Endothelial cell of umbilical vein (primary cell): ENCODE measurements at regions not wholly inside any gene's neighbourhood (a gene's known extent, or its start where the extent isn't known, plus 50 kb on each side); places are given as distances from the start of the nearest gene placed in this dataset.

Experiments used
- BruUV-seq: library from RNA; stranded (reverse); fragments of 400-500 nt; replicated peaks from 2 replicates; lab custom pipeline; 2021; lab: Mats Ljungman, UMichigan
- CTCF ChIA-PET: fragments of 300-600, 350-600 bp; sonication (Branson Sonifier 250); formaldehyde crosslinking; loops from one replicate; lab custom pipeline; 2021; ENCODE audit warnings: antibody characterized with exemption, inconsistent platforms; lab: Charles Lee
- POLR2A ChIA-PET: fragments of 300-600, 350-600 bp; sonication (Branson Sonifier 250); formaldehyde crosslinking; loops from one replicate; lab custom pipeline; 2021; ENCODE audit warnings: antibody characterized with exemption, inconsistent platforms; lab: Charles Lee
- DNase-seq: peaks from one replicate; pipeline ENCODE4 v3.0.0-alpha.2; 2011; ENCODE audit warnings: low read depth, low spot score
- FAIRE-seq: peaks from 2 replicates; lab custom pipeline; 2011; peaks lifted over from hg19 to GRCh38; lab: Jason Lieb, UNC
- H2AFZ ChIP-seq: 2 replicates; pipeline ENCODE4 v1.6.0; 2012; ENCODE audit warnings: low read depth, low read length, control low read depth, inconsistent platforms
- H3K27ac ChIP-seq: 2 replicates; pipeline ENCODE4 v1.5.1; 2011; ENCODE audit warnings: low read depth, mild to moderate bottlenecking, control low read depth, low read length, moderate library complexity; ENCODE audit not compliant: insufficient read depth
- H3K27me3 ChIP-seq, 2 experiments: 2 replicates each; pipeline versions ENCODE4 v1.6.0 to v1.6.1; 2011; ENCODE audit warnings: low read length in 2 of 2, mixed read lengths in 1 of 2; ENCODE audit not compliant: control insufficient read depth in 2 of 2, insufficient read depth in 2 of 2
- H3K36me3 ChIP-seq, 2 experiments: 2 replicates in 1 of 2; 3 replicates in 1 of 2; pipeline ENCODE4 v1.5.1; 2011; ENCODE audit warnings: low read length in 2 of 2, mild to moderate bottlenecking in 1 of 2, moderate library complexity in 1 of 2; ENCODE audit not compliant: control insufficient read depth in 2 of 2, insufficient read depth in 2 of 2; ENCODE audit errors: extremely low read depth in 1 of 2
- H3K4me1 ChIP-seq: 3 replicates; pipeline ENCODE4 v1.5.1; 2011; ENCODE audit warnings: mild to moderate bottlenecking, low read length; ENCODE audit not compliant: control insufficient read depth, insufficient read depth; ENCODE audit errors: extremely low read depth
- H3K4me2 ChIP-seq: 2 replicates; pipeline ENCODE4 v1.6.1; 2011; ENCODE audit warnings: low read length, control low read depth, mixed read lengths; ENCODE audit not compliant: insufficient read depth
- H3K4me3 ChIP-seq, 3 experiments: fragments of 200-600 bp in 1 of 3; sonication (generic), shearing (Covaris generic) in 1 of 3; replicated peaks in 1 of 3; 2 replicates each; pipeline ENCODE4 v1.5.1; 2011 to 2016; ENCODE audit warnings: control low read depth in 3 of 3, low read length in 3 of 3, mild to moderate bottlenecking in 2 of 3, inconsistent platforms in 1 of 3, low read depth in 1 of 3, moderate library complexity in 1 of 3; ENCODE audit not compliant: insufficient read depth in 1 of 3
- H3K79me2 ChIP-seq: 2 replicates; pipeline ENCODE4 v1.6.0; 2012; ENCODE audit warnings: low read length, inconsistent platforms; ENCODE audit not compliant: control insufficient read depth, insufficient read depth
- H3K9ac ChIP-seq: replicated peaks from 2 replicates; pipeline ENCODE3; 2011; ENCODE audit warnings: low read length, control low read depth; ENCODE audit not compliant: insufficient read depth; ENCODE audit errors: extremely low read depth
- H3K9me1 ChIP-seq: replicated peaks from 3 replicates; pipeline ENCODE4 v1.6.0; 2011; ENCODE audit warnings: mild to moderate bottlenecking, low read length; ENCODE audit not compliant: control insufficient read depth, insufficient read depth; ENCODE audit errors: extremely low read depth
- H3K9me3 ChIP-seq: replicated peaks from 2 replicates; pipeline ENCODE4 v1.5.1; 2012; ENCODE audit warnings: low read length, inconsistent platforms; ENCODE audit not compliant: control insufficient read depth, insufficient read depth
- H4K20me1 ChIP-seq: replicated peaks from 2 replicates; pipeline ENCODE3; 2011; ENCODE audit warnings: mild to moderate bottlenecking, low read length; ENCODE audit not compliant: control insufficient read depth, insufficient read depth; ENCODE audit errors: extremely low read depth
- CTCF ChIP-seq, 2 donors: IDR thresholded peaks; 1 replicate in 1 of 2; 2 replicates in 1 of 2; pipeline ENCODE4 v1.5.1; 2011; ENCODE audit warnings: low read length in 2 of 2, mild to moderate bottlenecking in 2 of 2, moderate library complexity in 2 of 2, control low read depth in 1 of 2, inconsistent platforms in 1 of 2, low read depth in 1 of 2; ENCODE audit not compliant: insufficient read depth in 1 of 2; ENCODE audit errors: extremely low read depth in 1 of 2
- EZH2 ChIP-seq: IDR thresholded peaks from 2 replicates; pipeline ENCODE4 v1.6.1; 2012; ENCODE audit warnings: borderline replicate concordance, low read depth, mild to moderate bottlenecking, moderate library complexity, low read length, inconsistent platforms; ENCODE audit not compliant: severe bottlenecking
- JUN ChIP-seq: IDR thresholded peaks from 2 replicates; pipeline ENCODE4 v1.6.1; 2011; ENCODE audit warnings: borderline replicate concordance, low read depth; ENCODE audit not compliant: insufficient read length, insufficient read depth
- MAX ChIP-seq: IDR thresholded peaks from 2 replicates; pipeline ENCODE4 v1.6.1; 2011; ENCODE audit not compliant: insufficient read depth, insufficient read length
- MYC ChIP-seq: IDR thresholded peaks from one replicate; pipeline ENCODE4 v1.6.1; 2011; ENCODE audit warnings: mild to moderate bottlenecking, low read depth, low read length
- POLR2A ChIP-seq: IDR thresholded peaks from 2 replicates; pipeline ENCODE4 v1.6.1; 2012; ENCODE audit warnings: low read depth, mild to moderate bottlenecking, control low read depth, low read length
- dilution Hi-C: fragments of 300-500 bp; cut with MboI; formaldehyde crosslinking; loops from one replicate; pipeline ENCODE4 v1.15.0; 2019; ENCODE audit warnings: low sequenced_read_pairs; ENCODE audit not compliant: extremely low pct_ligation_motif_present
- intact Hi-C: fragments of 100-400 bp; cut with micrococcal nuclease; formaldehyde crosslinking; loops from one replicate; pipeline ENCODE4 v1.10.0; 2022

DNA sequence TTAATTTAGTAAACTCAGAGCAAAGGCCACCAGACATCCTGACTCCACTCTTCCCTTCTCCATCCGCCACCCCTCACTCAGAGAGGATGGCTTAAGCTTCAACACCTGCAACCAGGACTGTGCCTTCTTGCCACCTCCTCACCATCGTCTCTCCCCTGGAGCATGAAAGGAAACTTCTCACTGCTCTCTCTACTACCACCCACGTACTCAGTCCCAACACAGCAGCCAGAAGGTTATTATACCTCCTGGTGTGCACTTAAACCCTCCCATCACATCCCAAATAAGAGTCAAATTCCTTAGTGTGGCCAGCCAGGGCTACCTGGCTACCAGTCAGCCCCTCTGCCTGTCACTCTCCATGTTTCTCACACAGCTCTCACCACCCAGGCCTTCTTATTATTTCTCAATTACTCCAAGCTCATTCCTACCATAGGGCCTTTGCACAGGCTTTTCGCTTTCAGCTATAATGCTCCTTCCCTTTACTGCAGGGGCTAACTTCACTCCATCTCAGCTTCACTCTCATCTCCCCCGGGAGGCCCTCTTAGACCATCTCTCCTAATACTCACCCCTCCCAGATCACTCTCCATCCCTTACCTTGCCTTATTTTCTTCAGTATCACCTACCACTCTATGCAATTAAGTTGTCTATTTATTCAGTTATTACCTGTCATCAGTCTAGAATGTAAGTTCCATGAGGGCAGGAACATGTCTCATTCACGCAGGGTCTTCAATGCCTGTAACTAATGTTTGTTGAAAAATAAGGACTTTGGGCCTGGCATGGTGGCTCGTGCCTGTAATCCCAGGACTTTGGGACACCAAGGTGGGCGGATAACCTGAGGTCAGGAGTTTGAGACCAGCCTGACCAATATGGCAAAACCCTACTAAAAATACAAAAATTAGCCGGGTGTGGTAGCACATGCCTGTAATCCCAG is 137.5 kb downstream of the TOMM20 start:
- no peaks in the 10 kb centered on the region for H3K27me3 ChIP-seq
- DNase-seq (no peak), FAIRE-seq (no peak)
- no peak overlapping the region for H3K27ac ChIP-seq
- POLR2A ChIA-PET = no interaction called here
- no peak for TF ChIP-seq MYC
- TF ChIP-seq JUN = no peak
- TF ChIP-seq MAX = no peak
- no peak for TF ChIP-seq POLR2A
- TF ChIP-seq CTCF (IDR thresholded peaks at IDR 0.05; ENCODE audit: extremely low read depth in 1 of 2, insufficient read depth in 1 of 2, low read depth in 1 of 2, low read length in 2 of 2) = no peak
- TF ChIP-seq EZH2 = no peak
- no TSS peak for BruUV-seq
- CTCF ChIA-PET = no interaction called here
- H3K9me1 ChIP-seq = no peaks in the 10 kb centered on the region
- no peak overlapping the region for H3K9ac ChIP-seq
- no peaks in the 10 kb centered on the region for H3K9me3 ChIP-seq
- H3K4me2 ChIP-seq = no peak overlapping the region
- H2AFZ ChIP-seq = no peak overlapping the region
- no peaks in the 10 kb centered on the region for H3K79me2 ChIP-seq
- peaks cover 20% of the 10 kb centered on the region for H3K4me1 ChIP-seq
- H3K36me3 ChIP-seq = no peaks in the 10 kb centered on the region
- no peaks in the 10 kb centered on the region for H4K20me1 ChIP-seq
- intact Hi-C loops = no loop called here
- no peak overlapping the region for H3K4me3 ChIP-seq
- dilution Hi-C loops = loop anchor here (25.0 kb wide), 1 partner anchor 379 kb away; the partner anchor contains the start of gene IRF2BP2
